NCI-H82 treated with DMSO at 0.1 percent for 48 hours (cell line): ENCODE measurements at regions not wholly inside any gene's neighbourhood (a gene's known extent, or its start where the extent isn't known, plus 50 kb on each side); places are given as distances from the start of the nearest gene placed in this dataset.

ENCODE experiments used
- DNase-seq: peaks from one replicate; lab custom pipeline; 2025; ENCODE audit not compliant: unreplicated experiment; lab: John Stamatoyannopoulos, UW

- no peak for DNase-seq
Measured at GRCh38 chr6:153662982-153663381, 376.1 kb upstream of the OPRM1 start.

- DNase-seq = no peak
Measured at GRCh38 chr6:153645326-153645725, 393.7 kb upstream of the OPRM1 start.

- no peak for DNase-seq
Measured at GRCh38 chr6:153644000-153644399, 395.0 kb upstream of the OPRM1 start.

GRCh38 chr6:153634416-153634815 lies 404.6 kb upstream of the OPRM1 start:
- DNase-seq = no peak

- DNase-seq = no peak
Measured at GRCh38 chr6:153625089-153625488, 414.0 kb upstream of the OPRM1 start.

GRCh38 chr6:153624528-153624927 lies 414.5 kb upstream of the OPRM1 start:
- DNase-seq = no peak

- DNase-seq = no peak
Measured at GRCh38 chr6:153623496-153623895, 415.5 kb upstream of the OPRM1 start.

GRCh38 chr6:153621491-153621890 lies 417.5 kb upstream of the OPRM1 start:
- no peak for DNase-seq

GRCh38 chr6:153621070-153621469 lies 418.0 kb upstream of the OPRM1 start:
- no peak for DNase-seq

GRCh38 chr6:153618371-153619322 lies 420.4 kb upstream of the OPRM1 start:
- no peak for DNase-seq

GRCh38 chr6:153616506-153616905 lies 422.5 kb upstream of the OPRM1 start:
- DNase-seq = no peak

GRCh38 chr6:153613719-153614455 lies 425.2 kb upstream of the OPRM1 start:
- no peak for DNase-seq

- no peak for DNase-seq
Measured at GRCh38 chr6:153602401-153602800, 436.6 kb upstream of the OPRM1 start.

- no peak for DNase-seq
Measured at GRCh38 chr6:153599901-153600300, 439.1 kb upstream of the OPRM1 start.

GRCh38 chr6:153595903-153596302 lies 443.1 kb upstream of the OPRM1 start:
- DNase-seq = no peak

GRCh38 chr6:153594871-153595270 lies 444.2 kb upstream of the OPRM1 start:
- DNase-seq = no peak

- DNase-seq = no peak
Measured at GRCh38 chr6:153591159-153591558, 447.9 kb upstream of the OPRM1 start.

- no peak for DNase-seq
Measured at GRCh38 chr6:153590411-153590810, 448.6 kb upstream of the OPRM1 start.

- no peak for DNase-seq
Measured at GRCh38 chr6:153588330-153588729, 450.7 kb upstream of the OPRM1 start.

- no peak for DNase-seq
Measured at GRCh38 chr6:153583685-153584084, 452.6 kb upstream of the RGS17 start.

- no peak for DNase-seq
Measured at GRCh38 chr6:153580776-153581175, 449.7 kb upstream of the RGS17 start.

GRCh38 chr6:153575528-153575927 lies 444.4 kb upstream of the RGS17 start:
- no peak for DNase-seq
